ENCODE measurements at regions not wholly inside any gene's neighbourhood (a gene's known extent, or its start where the extent isn't known, plus 50 kb on each side); places are given as distances from the start of the nearest gene placed in this dataset.

- Histone ChIP-seq H3K79me1 (ENCODE audit: low read length) (no peaks in the 10 kb centered on the region), H2BK12ac (ENCODE audit: low read length) (no peak overlapping the region), H4K91ac (ENCODE audit: low read depth, low read length) (no peak overlapping the region), H3K14ac (ENCODE audit: low read length) (no peak overlapping the region), H3K36me3 (ENCODE audit: control insufficient read depth in 1 of 2, insufficient read depth in 2 of 2, low read length in 2 of 2) (no peaks in the 10 kb centered on the region), H3K4me1 (ENCODE audit: control insufficient read depth in 1 of 2, insufficient read depth in 2 of 2, low read length in 2 of 2) (no peaks in the 10 kb centered on the region), H3K4ac (ENCODE audit: low read depth, low read length) (no peak overlapping the region), H3K9ac (ENCODE audit: low read length) (no peak overlapping the region), H4K12ac (ENCODE audit: low read depth, low read length) (no peak overlapping the region), H3K9me3 (ENCODE audit: insufficient read depth, low read depth, low read length) (no peaks in the 10 kb centered on the region), H3K27me3 (ENCODE audit: insufficient read depth, low read length) (no peaks in the 10 kb centered on the region), H3K4me3 (ENCODE audit: low read depth, low read length) (no peak overlapping the region), H3K79me2 (ENCODE audit: control insufficient read depth, insufficient read depth, low read length, poor library complexity) (no peaks in the 10 kb centered on the region), H3K27ac (ENCODE audit: low read depth, low read length) (no peak overlapping the region), H3K18ac (ENCODE audit: low read length) (no peak overlapping the region), H2AK5ac (ENCODE audit: low read length) (no peak overlapping the region), H2BK5ac (ENCODE audit: low read depth, low read length, poor library complexity) (no peak overlapping the region), H3K4me2 (ENCODE audit: low read length) (no peak overlapping the region), H2AFZ (ENCODE audit: insufficient read depth, low read length, poor library complexity) (no peak overlapping the region), H3K23ac (ENCODE audit: low read length) (no peak overlapping the region), H2BK120ac (ENCODE audit: insufficient read depth, low read length, poor library complexity) (no peak overlapping the region), H4K8ac (ENCODE audit: low read depth, low read length) (no peak overlapping the region)
- DNase-seq: no peak
- no CpG with 5 or more reads among the region's 6 CpGs for WGBS (ENCODE audit: extremely low coverage, insufficient coverage, insufficient read length)
These were observed 115.3 kb upstream of the SOX9 start for GRCh38 chr17:72005332-72006163.

DNA sequence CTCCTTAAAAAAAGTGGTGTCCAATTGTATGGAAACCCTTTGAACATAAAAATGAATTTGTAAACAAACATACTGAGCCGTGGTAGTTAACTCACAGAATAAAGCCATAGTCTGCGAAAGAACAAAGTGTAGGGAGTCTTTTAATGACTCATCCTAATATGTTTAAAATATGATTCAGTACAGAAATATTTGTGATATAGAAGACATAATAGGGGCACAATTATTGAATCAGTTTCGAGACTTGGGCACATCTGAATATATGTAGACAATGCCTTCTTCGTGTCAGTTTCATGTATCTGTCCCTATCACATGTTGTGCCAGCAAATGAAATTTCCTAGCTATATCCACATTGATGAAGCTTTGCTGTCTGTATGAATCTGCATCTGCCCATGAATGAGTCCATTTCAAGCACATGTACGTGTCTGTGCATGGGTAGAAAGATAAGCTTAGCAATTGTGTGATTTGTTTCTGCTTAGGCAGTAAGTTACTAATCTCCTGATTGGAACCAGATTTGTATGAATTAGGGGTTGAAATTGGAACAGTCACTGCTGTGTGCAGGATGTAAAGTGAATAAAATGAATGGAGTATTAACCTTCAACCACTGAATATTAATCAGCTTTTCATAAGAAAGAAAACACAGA lies 112.5 kb upstream of the SOX9 start:
- Histone ChIP-seq H2BK12ac (ENCODE audit: low read length) (no peak overlapping the region), H3K79me1 (ENCODE audit: low read length) (no peaks in the 10 kb centered on the region), H3K4ac (ENCODE audit: low read depth, low read length) (no peak overlapping the region), H3K23ac (ENCODE audit: low read length) (no peak overlapping the region), H2BK120ac (ENCODE audit: insufficient read depth, low read length, poor library complexity) (no peak overlapping the region), H3K4me3 (ENCODE audit: low read depth, low read length) (no peak overlapping the region), H3K9ac (ENCODE audit: low read length) (no peak overlapping the region), H3K4me1 (ENCODE audit: control insufficient read depth in 1 of 2, insufficient read depth in 2 of 2, low read length in 2 of 2) (no peaks in the 10 kb centered on the region), H3K27ac (ENCODE audit: low read depth, low read length) (no peak overlapping the region), H3K27me3 (ENCODE audit: insufficient read depth, low read length) (no peaks in the 10 kb centered on the region), H3K9me3 (ENCODE audit: insufficient read depth, low read depth, low read length) (no peaks in the 10 kb centered on the region), H4K8ac (ENCODE audit: low read depth, low read length) (no peak overlapping the region), H3K18ac (ENCODE audit: low read length) (no peak overlapping the region), H2AK5ac (ENCODE audit: low read length) (no peak overlapping the region), H4K91ac (ENCODE audit: low read depth, low read length) (no peak overlapping the region), H3K36me3 (ENCODE audit: control insufficient read depth in 1 of 2, insufficient read depth in 2 of 2, low read length in 2 of 2) (no peaks in the 10 kb centered on the region), H2AFZ (ENCODE audit: insufficient read depth, low read length, poor library complexity) (no peak overlapping the region), H3K14ac (ENCODE audit: low read length) (no peak overlapping the region), H3K79me2 (ENCODE audit: control insufficient read depth, insufficient read depth, low read length, poor library complexity) (no peaks in the 10 kb centered on the region), H4K12ac (ENCODE audit: low read depth, low read length) (no peak overlapping the region), H2BK5ac (ENCODE audit: low read depth, low read length, poor library complexity) (no peak overlapping the region), H3K4me2 (ENCODE audit: low read length) (no peak overlapping the region)
- DNase-seq: no peak
- no CpG with 5 or more reads among the region's 5 CpGs for WGBS (ENCODE audit: extremely low coverage, insufficient coverage, insufficient read length)

GRCh38 chr17:72011561-72011960 lies 109.3 kb upstream of the SOX9 start:
- H3K4me2 ChIP-seq (ENCODE audit: low read length): no peak overlapping the region
- no peak overlapping the region for H2BK5ac ChIP-seq (ENCODE audit: low read depth, low read length, poor library complexity)
- H3K9ac ChIP-seq (ENCODE audit: low read length): no peak overlapping the region
- no peaks in the 10 kb centered on the region for H3K9me3 ChIP-seq (ENCODE audit: insufficient read depth, low read depth, low read length)
- no peak overlapping the region for H4K12ac ChIP-seq (ENCODE audit: low read depth, low read length)
- no peak overlapping the region for H3K4ac ChIP-seq (ENCODE audit: low read depth, low read length)
- no peak overlapping the region for H2AFZ ChIP-seq (ENCODE audit: insufficient read depth, low read length, poor library complexity)
- no peak overlapping the region for H4K91ac ChIP-seq (ENCODE audit: low read depth, low read length)
- no peak overlapping the region for H3K4me3 ChIP-seq (ENCODE audit: low read depth, low read length)
- H2BK120ac ChIP-seq (ENCODE audit: insufficient read depth, low read length, poor library complexity): no peak overlapping the region
- H2BK12ac ChIP-seq (ENCODE audit: low read length): no peak overlapping the region
- no peak overlapping the region for H2AK5ac ChIP-seq (ENCODE audit: low read length)
- WGBS (ENCODE audit: extremely low coverage, insufficient coverage, insufficient read length): no CpG with 5 or more reads among the region's 1 CpG
- no peaks in the 10 kb centered on the region for H3K4me1 ChIP-seq (ENCODE audit: control insufficient read depth in 1 of 2, insufficient read depth in 2 of 2, low read length in 2 of 2)
- H3K27me3 ChIP-seq (ENCODE audit: insufficient read depth, low read length): no peaks in the 10 kb centered on the region
- no peak for DNase-seq
- no peaks in the 10 kb centered on the region for H3K79me1 ChIP-seq (ENCODE audit: low read length)
- no peak overlapping the region for H3K18ac ChIP-seq (ENCODE audit: low read length)
- H3K79me2 ChIP-seq (ENCODE audit: control insufficient read depth, insufficient read depth, low read length, poor library complexity): no peaks in the 10 kb centered on the region
- H3K27ac ChIP-seq (ENCODE audit: low read depth, low read length): no peak overlapping the region
- no peak overlapping the region for H3K23ac ChIP-seq (ENCODE audit: low read length)
- H3K36me3 ChIP-seq (ENCODE audit: control insufficient read depth in 1 of 2, insufficient read depth in 2 of 2, low read length in 2 of 2): no peaks in the 10 kb centered on the region
- H3K14ac ChIP-seq (ENCODE audit: low read length): no peak overlapping the region
- H4K8ac ChIP-seq (ENCODE audit: low read depth, low read length): no peak overlapping the region

GRCh38 chr17:72021417-72022041 lies 99.3 kb upstream of the SOX9 start:
- Histone ChIP-seq H3K79me2 (ENCODE audit: control insufficient read depth, insufficient read depth, low read length, poor library complexity) (no peaks in the 10 kb centered on the region), H3K9ac (ENCODE audit: low read length) (no peak overlapping the region), H3K18ac (ENCODE audit: low read length) (no peak overlapping the region), H3K36me3 (ENCODE audit: control insufficient read depth in 1 of 2, insufficient read depth in 2 of 2, low read length in 2 of 2) (no peaks in the 10 kb centered on the region), H4K91ac (ENCODE audit: low read depth, low read length) (no peak overlapping the region), H3K4me3 (ENCODE audit: low read depth, low read length) (no peak overlapping the region), H2BK12ac (ENCODE audit: low read length) (no peak overlapping the region), H3K4me2 (ENCODE audit: low read length) (no peak overlapping the region), H3K27ac (ENCODE audit: low read depth, low read length) (no peak overlapping the region), H3K14ac (ENCODE audit: low read length) (no peak overlapping the region), H2AFZ (ENCODE audit: insufficient read depth, low read length, poor library complexity) (no peak overlapping the region), H3K23ac (ENCODE audit: low read length) (no peak overlapping the region), H3K27me3 (ENCODE audit: insufficient read depth, low read length) (no peaks in the 10 kb centered on the region), H3K79me1 (ENCODE audit: low read length) (no peaks in the 10 kb centered on the region), H2BK5ac (ENCODE audit: low read depth, low read length, poor library complexity) (no peak overlapping the region), H4K8ac (ENCODE audit: low read depth, low read length) (no peak overlapping the region), H2AK5ac (ENCODE audit: low read length) (no peak overlapping the region), H3K4ac (ENCODE audit: low read depth, low read length) (no peak overlapping the region), H3K4me1 (ENCODE audit: control insufficient read depth in 1 of 2, insufficient read depth in 2 of 2, low read length in 2 of 2) (no peaks in the 10 kb centered on the region), H3K9me3 (ENCODE audit: insufficient read depth, low read depth, low read length) (no peaks in the 10 kb centered on the region), H2BK120ac (ENCODE audit: insufficient read depth, low read length, poor library complexity) (no peak overlapping the region), H4K12ac (ENCODE audit: low read depth, low read length) (no peak overlapping the region)
- no peak for DNase-seq
- WGBS (ENCODE audit: extremely low coverage, insufficient coverage, insufficient read length): no CpG with 5 or more reads among the region's 3 CpGs
